Embryonic facial prominence (tissue), 1 donor: ENCODE measurements at regions not wholly inside any gene's neighbourhood (a gene's known extent, or its start where the extent isn't known, plus 50 kb on each side); places are given as distances from the start of the nearest gene placed in this dataset.

Source experiments
- DNase-seq: peaks from one replicate; pipeline ENCODE4 v3.0.0-alpha.2; 2016; ENCODE audit errors: extremely low spot score

GRCh38 chr9:108677776-108678175 is 178.0 kb downstream of the ACTL7B start:
- DNase-seq, result no peak

- no peak for DNase-seq
Observed at GRCh38 chr9:108676355-108676754, 179.4 kb downstream of the ACTL7B start.

- DNase-seq, result no peak
Observed at GRCh38 chr9:108675708-108676107, 180.1 kb downstream of the ACTL7B start.

- no peak for DNase-seq
Observed at GRCh38 chr9:108674766-108675530, 180.8 kb downstream of the ACTL7B start.

- no peak for DNase-seq
Observed at GRCh38 chr9:108673386-108673785, 182.4 kb downstream of the ACTL7B start.

- DNase-seq, result no peak
Observed at GRCh38 chr9:108672475-108673190, 183.2 kb downstream of the ACTL7B start.

- DNase-seq, result no peak
Observed at GRCh38 chr9:108671794-108672193, 184.0 kb downstream of the ACTL7B start.

- no peak for DNase-seq
Observed at GRCh38 chr9:108671176-108671575, 184.6 kb downstream of the ACTL7B start.

- DNase-seq, result no peak
Observed at GRCh38 chr9:108668938-108669335, 186.8 kb downstream of the ACTL7B start.

- no peak for DNase-seq
Observed at GRCh38 chr9:108668191-108668937, 187.4 kb downstream of the ACTL7B start.

- no peak for DNase-seq
Observed at GRCh38 chr9:108666240-108666784, 189.5 kb downstream of the ACTL7B start.

GRCh38 chr9:108665521-108666239 is 190.1 kb downstream of the ACTL7B start:
- DNase-seq, result no peak

GRCh38 chr9:108664309-108665255 is 191.2 kb downstream of the ACTL7B start:
- no peak for DNase-seq

GRCh38 chr9:108663422-108663821 is 192.4 kb downstream of the ACTL7B start:
- DNase-seq, result no peak

GRCh38 chr9:108662956-108663355 is 192.8 kb downstream of the ACTL7B start:
- no peak for DNase-seq

- no peak for DNase-seq
Observed at GRCh38 chr9:108662091-108662875, 193.5 kb downstream of the ACTL7B start.

GRCh38 chr9:108656566-108656965 is 199.2 kb downstream of the ACTL7B start:
- DNase-seq, result no peak

GRCh38 chr9:108655818-108656217 is 200.0 kb downstream of the ACTL7B start:
- DNase-seq, result no peak

- no peak for DNase-seq
Observed at GRCh38 chr9:108654566-108654965, 201.2 kb downstream of the ACTL7B start.

- no peak for DNase-seq
Observed at GRCh38 chr9:108652851-108653250, 202.9 kb downstream of the ACTL7B start.
